GM08714 (cell line): ENCODE measurements at regions not wholly inside any gene's neighbourhood (a gene's known extent, or its start where the extent isn't known, plus 50 kb on each side); places are given as distances from the start of the nearest gene placed in this dataset.

ENCODE experiments used
- H3K4me3 ChIP-seq: fragments of 200-500 bp; sonication (Bioruptor generic); 2 replicates; pipeline ENCODE4 v1.5.1; 2014; ENCODE audit warnings: mild to moderate bottlenecking, low read length, inconsistent platforms
- ZNF274 ChIP-seq: IDR thresholded peaks from 2 replicates; pipeline ENCODE4 v1.6.1; 2012; ENCODE audit warnings: mild to moderate bottlenecking, low read depth, low read length

- no peak overlapping the region for H3K4me3 ChIP-seq
- TF ChIP-seq ZNF274: no peak
Measured at GRCh38 chr2:157036726-157037125, 220.8 kb upstream of the GALNT5 start.

- TF ChIP-seq ZNF274: no peak
Measured at GRCh38 chr2:157043786-157044185, 213.7 kb upstream of the GALNT5 start.

GRCh38 chr2:157046396-157046795 is 211.1 kb upstream of the GALNT5 start:
- H3K4me3 ChIP-seq: no peak overlapping the region
- no peak for TF ChIP-seq ZNF274

More at GRCh38 chr2:157043786-157044185, 213.7 kb upstream of the GALNT5 start:
- no peak overlapping the region for H3K4me3 ChIP-seq

GRCh38 chr2:157052685-157053224 is 204.8 kb upstream of the GALNT5 start:
- TF ChIP-seq ZNF274: no peak
- H3K4me3 ChIP-seq: no peak overlapping the region

- no peak for TF ChIP-seq ZNF274
- H3K4me3 ChIP-seq: no peak overlapping the region
Measured at GRCh38 chr2:157053876-157054275, 203.6 kb upstream of the GALNT5 start.

GRCh38 chr2:157055660-157056199 is 201.8 kb upstream of the GALNT5 start:
- no peak for TF ChIP-seq ZNF274
- H3K4me3 ChIP-seq: no peak overlapping the region

GRCh38 chr2:157056200-157056676 is 201.3 kb upstream of the GALNT5 start:
- H3K4me3 ChIP-seq: no peak overlapping the region
- no peak for TF ChIP-seq ZNF274

GRCh38 chr2:157058161-157058560 is 199.3 kb upstream of the GALNT5 start:
- TF ChIP-seq ZNF274: no peak

GRCh38 chr2:157059036-157059435 is 198.5 kb upstream of the GALNT5 start:
- no peak overlapping the region for H3K4me3 ChIP-seq
- no peak for TF ChIP-seq ZNF274

More at GRCh38 chr2:157058161-157058560, 199.3 kb upstream of the GALNT5 start:
- no peak overlapping the region for H3K4me3 ChIP-seq

GRCh38 chr2:157061799-157062198 is 195.7 kb upstream of the GALNT5 start:
- H3K4me3 ChIP-seq: no peak overlapping the region
- TF ChIP-seq ZNF274: no peak

GRCh38 chr2:157067562-157067961 is 189.9 kb upstream of the GALNT5 start:
- no peak for TF ChIP-seq ZNF274
- H3K4me3 ChIP-seq: no peak overlapping the region

GRCh38 chr2:157068237-157068636 is 189.3 kb upstream of the GALNT5 start:
- no peak overlapping the region for H3K4me3 ChIP-seq
- no peak for TF ChIP-seq ZNF274

- no peak overlapping the region for H3K4me3 ChIP-seq
- TF ChIP-seq ZNF274: no peak
Measured at GRCh38 chr2:157075924-157076323, 181.6 kb upstream of the GALNT5 start.

- H3K4me3 ChIP-seq: no peak overlapping the region
- TF ChIP-seq ZNF274: no peak
Measured at GRCh38 chr2:157076526-157077161, 180.9 kb upstream of the GALNT5 start.

GRCh38 chr2:157077753-157078350 is 179.7 kb upstream of the GALNT5 start:
- H3K4me3 ChIP-seq: no peak overlapping the region
- TF ChIP-seq ZNF274: no peak
